ENCODE measurements at regions not wholly inside any gene's neighbourhood (a gene's known extent, or its start where the extent isn't known, plus 50 kb on each side); places are given as distances from the start of the nearest gene placed in this dataset.

DNA sequence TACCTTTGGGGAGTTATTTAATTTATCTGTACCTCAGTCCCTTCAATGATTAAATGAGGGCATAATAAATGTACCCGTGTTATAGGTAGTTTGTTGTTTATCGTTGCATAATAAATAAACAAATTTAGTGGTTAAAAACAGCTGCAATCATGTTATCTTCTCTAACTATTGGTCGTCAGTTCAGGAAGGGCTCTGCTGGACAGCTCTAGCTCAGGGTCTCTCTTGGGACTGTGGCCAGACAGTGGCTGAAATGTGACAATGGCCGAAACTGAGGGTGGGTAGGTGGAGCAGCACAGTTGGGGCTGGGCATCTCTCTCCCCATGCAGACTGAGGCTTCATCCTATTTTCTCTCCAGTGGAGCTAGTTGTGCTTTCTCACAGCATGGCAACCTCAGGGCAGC is 632.1 kb upstream of the HS6ST1 start:
- Histone ChIP-seq H3K27me3 (no peaks in the 10 kb centered on the region), H3K36me3 (no peaks in the 10 kb centered on the region), H3K4me3 (no peak overlapping the region), H3K27ac (no peak overlapping the region), H3K4me1 (ENCODE audit: insufficient read depth) (no peaks in the 10 kb centered on the region), H3K9me3 (no peaks in the 10 kb centered on the region)
- WGBS, 3 donors = 53 to 75% (median 64%) methylated on average over 4 of the region's 4 CpGs
- DNase-seq = no peak
- no peak for TF ChIP-seq POLR2A (IDR thresholded peaks at IDR 0.05)
- TF ChIP-seq, protein P1, sequence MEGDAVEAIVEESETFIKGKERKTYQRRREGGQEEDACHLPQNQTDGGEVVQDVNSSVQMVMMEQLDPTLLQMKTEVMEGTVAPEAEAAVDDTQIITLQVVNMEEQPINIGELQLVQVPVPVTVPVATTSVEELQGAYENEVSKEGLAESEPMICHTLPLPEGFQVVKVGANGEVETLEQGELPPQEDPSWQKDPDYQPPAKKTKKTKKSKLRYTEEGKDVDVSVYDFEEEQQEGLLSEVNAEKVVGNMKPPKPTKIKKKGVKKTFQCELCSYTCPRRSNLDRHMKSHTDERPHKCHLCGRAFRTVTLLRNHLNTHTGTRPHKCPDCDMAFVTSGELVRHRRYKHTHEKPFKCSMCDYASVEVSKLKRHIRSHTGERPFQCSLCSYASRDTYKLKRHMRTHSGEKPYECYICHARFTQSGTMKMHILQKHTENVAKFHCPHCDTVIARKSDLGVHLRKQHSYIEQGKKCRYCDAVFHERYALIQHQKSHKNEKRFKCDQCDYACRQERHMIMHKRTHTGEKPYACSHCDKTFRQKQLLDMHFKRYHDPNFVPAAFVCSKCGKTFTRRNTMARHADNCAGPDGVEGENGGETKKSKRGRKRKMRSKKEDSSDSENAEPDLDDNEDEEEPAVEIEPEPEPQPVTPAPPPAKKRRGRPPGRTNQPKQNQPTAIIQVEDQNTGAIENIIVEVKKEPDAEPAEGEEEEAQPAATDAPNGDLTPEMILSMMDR (IDR thresholded peaks at IDR 0.05) = no peak
- no peak for TF ChIP-seq EP300 (IDR thresholded peaks at IDR 0.05)
- intact Hi-C loops (cut with DNase I) = no loop called here

DNA sequence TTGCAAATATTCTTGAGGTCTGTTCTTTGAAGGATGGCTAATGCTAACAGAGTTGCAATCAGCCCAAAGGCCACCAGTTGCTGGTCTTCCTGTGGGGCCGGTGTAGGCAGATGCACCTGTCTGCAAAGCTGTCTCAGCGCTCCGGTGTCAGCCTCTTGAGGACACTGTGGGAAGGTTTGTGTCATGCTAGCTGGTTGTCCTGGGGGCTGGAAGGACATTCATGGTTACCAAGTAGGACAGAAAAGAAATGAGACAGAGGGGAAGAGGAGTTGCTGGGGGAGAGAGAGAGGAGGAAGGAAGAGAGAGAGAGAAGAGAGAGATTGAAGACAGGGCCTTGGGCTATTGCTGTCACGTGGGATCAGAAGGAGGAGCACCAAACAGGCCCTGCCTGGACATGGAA is 639.6 kb upstream of the HS6ST1 start:
- intact Hi-C loops (cut with DNase I) = no loop called here
- no peak for DNase-seq
- no peak overlapping the region for H3K4me3 ChIP-seq
- H3K36me3 ChIP-seq = no peaks in the 10 kb centered on the region
- no peak overlapping the region for H3K27ac ChIP-seq
- H3K27me3 ChIP-seq = no peaks in the 10 kb centered on the region
- H3K4me1 ChIP-seq (ENCODE audit: insufficient read depth) = no peaks in the 10 kb centered on the region
- TF ChIP-seq POLR2A (IDR thresholded peaks at IDR 0.05) = no peak
- TF ChIP-seq, protein P1 (IDR thresholded peaks at IDR 0.05) = no peak
- no peak for TF ChIP-seq EP300 (IDR thresholded peaks at IDR 0.05)
- no peaks in the 10 kb centered on the region for H3K9me3 ChIP-seq
- 81 to 85% (median 82%) methylated on average over 4 of the region's 4 CpGs for WGBS, 3 donors

DNA sequence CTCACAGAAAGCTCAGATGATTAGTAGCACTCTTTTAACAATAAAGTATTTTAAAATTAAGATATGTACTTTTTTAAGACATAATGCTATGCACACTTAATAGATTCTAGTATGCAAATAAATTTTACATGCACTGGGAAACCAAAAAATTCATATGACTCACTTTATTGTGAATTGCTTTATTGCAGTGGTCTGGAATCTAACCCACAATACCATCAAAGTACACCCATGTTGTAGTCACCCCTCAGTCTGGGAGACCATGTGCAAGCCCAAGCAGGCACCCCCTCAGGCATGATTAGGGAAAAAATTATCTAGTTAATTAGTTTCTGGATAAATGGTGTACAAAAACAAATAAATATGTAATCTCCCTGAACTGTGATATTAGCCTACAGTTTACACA is 649.0 kb upstream of the HS6ST1 start:
- no peak for DNase-seq
- H3K4me3 ChIP-seq = no peak overlapping the region
- no peak overlapping the region for H3K27ac ChIP-seq
- no peaks in the 10 kb centered on the region for H3K36me3 ChIP-seq
- intact Hi-C loops (cut with DNase I) = no loop called here
- H3K9me3 ChIP-seq = no peaks in the 10 kb centered on the region
- no peaks in the 10 kb centered on the region for H3K4me1 ChIP-seq (ENCODE audit: insufficient read depth)
- no peaks in the 10 kb centered on the region for H3K27me3 ChIP-seq
- TF ChIP-seq POLR2A (IDR thresholded peaks at IDR 0.05) (no peak), EP300 (IDR thresholded peaks at IDR 0.05) (no peak)
- TF ChIP-seq, protein P1 (IDR thresholded peaks at IDR 0.05) = no peak

DNA sequence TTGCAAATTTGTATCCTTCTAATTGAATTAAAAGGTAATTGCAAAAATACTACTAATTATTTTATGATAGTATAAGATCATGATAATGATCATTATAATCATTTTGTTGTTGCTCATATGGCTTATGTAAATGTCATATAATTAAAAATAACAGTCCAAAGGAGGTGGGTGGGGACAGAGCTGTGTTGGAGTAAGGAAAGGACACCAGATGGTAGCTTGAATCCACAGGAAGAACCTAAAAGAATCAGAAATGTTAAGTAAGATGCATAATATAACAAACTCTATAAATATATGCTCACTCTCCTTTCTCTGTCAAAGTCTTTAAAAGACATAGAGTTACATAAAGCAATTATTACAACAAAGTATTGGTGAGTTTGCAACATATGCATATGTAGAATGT is 650.7 kb upstream of the HS6ST1 start:
- no peaks in the 10 kb centered on the region for H3K36me3 ChIP-seq
- H3K27me3 ChIP-seq = no peaks in the 10 kb centered on the region
- DNase-seq = no peak
- H3K27ac ChIP-seq = no peak overlapping the region
- no peaks in the 10 kb centered on the region for H3K4me1 ChIP-seq (ENCODE audit: insufficient read depth)
- no peak overlapping the region for H3K4me3 ChIP-seq
- TF ChIP-seq, protein P1 (IDR thresholded peaks at IDR 0.05) = no peak
- TF ChIP-seq EP300 (IDR thresholded peaks at IDR 0.05) = no peak
- TF ChIP-seq POLR2A (IDR thresholded peaks at IDR 0.05) = no peak
- intact Hi-C loops (cut with DNase I) = no loop called here
- H3K9me3 ChIP-seq = no peaks in the 10 kb centered on the region

Measured in ovary (tissue), 7 donors.